Right lobe of liver (tissue), 4 donors: ENCODE measurements at regions not wholly inside any gene's neighbourhood (a gene's known extent, or its start where the extent isn't known, plus 50 kb on each side); places are given as distances from the start of the nearest gene placed in this dataset.

ENCODE experiments used
- POLR2A ChIP-seq: fragments of 450-650 bp; IDR thresholded peaks from one replicate; pipeline ENCODE4 v1.6.1; 2017; ENCODE audit warnings: antibody characterized with exemption, mild to moderate bottlenecking
- TF ChIP-seq, protein P1 (sequence below), 4 donors: fragments of 200-600 bp in 3 of 4; fragments of 450-650 bp in 1 of 4; IDR thresholded peaks; one replicate each; pipeline versions ENCODE4 v1.5.1 to v1.8.0; 2016 to 2022; ENCODE audit warnings: antibody characterized with exemption in 4 of 4, mild to moderate bottlenecking in 2 of 4
- donor health status: DM: no; HTN: no; CAD: no.
- donor health status: DM: no; HTN: no; CAD: no.
- donor health status: DM: no; HTN: yes; CAD: no.

DNA sequence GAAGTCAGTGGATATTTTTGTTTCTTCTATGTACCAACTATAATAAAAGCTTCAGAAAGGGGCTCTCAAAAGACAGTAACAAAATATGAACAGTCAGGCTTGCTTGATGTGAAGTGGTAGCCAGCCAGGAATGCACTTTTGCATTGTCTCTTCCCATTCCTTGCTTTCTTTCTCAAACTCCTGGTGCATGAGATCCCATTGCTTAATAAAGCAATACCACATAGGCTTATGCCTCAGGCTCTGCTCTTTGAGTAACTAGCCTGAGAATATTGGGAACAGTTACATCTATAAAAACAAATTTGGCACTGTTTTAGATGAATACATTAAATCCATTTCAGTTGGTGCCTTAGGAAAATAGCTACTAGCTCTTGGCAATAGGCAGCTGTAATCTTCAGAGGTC lies 62.6 kb upstream of the ST6GAL2 start:
- TF ChIP-seq, protein P1, sequence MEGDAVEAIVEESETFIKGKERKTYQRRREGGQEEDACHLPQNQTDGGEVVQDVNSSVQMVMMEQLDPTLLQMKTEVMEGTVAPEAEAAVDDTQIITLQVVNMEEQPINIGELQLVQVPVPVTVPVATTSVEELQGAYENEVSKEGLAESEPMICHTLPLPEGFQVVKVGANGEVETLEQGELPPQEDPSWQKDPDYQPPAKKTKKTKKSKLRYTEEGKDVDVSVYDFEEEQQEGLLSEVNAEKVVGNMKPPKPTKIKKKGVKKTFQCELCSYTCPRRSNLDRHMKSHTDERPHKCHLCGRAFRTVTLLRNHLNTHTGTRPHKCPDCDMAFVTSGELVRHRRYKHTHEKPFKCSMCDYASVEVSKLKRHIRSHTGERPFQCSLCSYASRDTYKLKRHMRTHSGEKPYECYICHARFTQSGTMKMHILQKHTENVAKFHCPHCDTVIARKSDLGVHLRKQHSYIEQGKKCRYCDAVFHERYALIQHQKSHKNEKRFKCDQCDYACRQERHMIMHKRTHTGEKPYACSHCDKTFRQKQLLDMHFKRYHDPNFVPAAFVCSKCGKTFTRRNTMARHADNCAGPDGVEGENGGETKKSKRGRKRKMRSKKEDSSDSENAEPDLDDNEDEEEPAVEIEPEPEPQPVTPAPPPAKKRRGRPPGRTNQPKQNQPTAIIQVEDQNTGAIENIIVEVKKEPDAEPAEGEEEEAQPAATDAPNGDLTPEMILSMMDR (IDR thresholded peaks at IDR 0.05) = no peak
- no peak for TF ChIP-seq POLR2A
